HG02623 (cell line): ENCODE measurements at regions not wholly inside any gene's neighbourhood (a gene's known extent, or its start where the extent isn't known, plus 50 kb on each side); places are given as distances from the start of the nearest gene placed in this dataset.

ENCODE experiments used
- ATAC-seq: cut with Tn5 transposase; IDR thresholded peaks from one replicate; pipeline ENCODE4 v1.9.1; 2021; ENCODE audit warnings: moderate library complexity; ENCODE audit not compliant: unreplicated experiment

GRCh38 chr18:10056506-10056905, 142.7 kb downstream of the VAPA start:
- no peak for ATAC-seq

- ATAC-seq, result no peak
These were observed 143.6 kb downstream of the VAPA start for GRCh38 chr18:10057401-10057893.

GRCh38 chr18:10057894-10058791, 144.3 kb downstream of the VAPA start:
- ATAC-seq, result no peak

GRCh38 chr18:10059610-10060468, 146.0 kb downstream of the VAPA start:
- no peak for ATAC-seq

- no peak for ATAC-seq
These were observed 146.6 kb downstream of the VAPA start for GRCh38 chr18:10060469-10060782.

GRCh38 chr18:10060841-10061240, 147.0 kb downstream of the VAPA start:
- ATAC-seq, result no peak

GRCh38 chr18:10061566-10062140, 147.8 kb downstream of the VAPA start:
- no peak for ATAC-seq

GRCh38 chr18:10062302-10063300, 148.8 kb downstream of the VAPA start:
- ATAC-seq, result no peak

- no peak for ATAC-seq
These were observed 149.7 kb downstream of the VAPA start for GRCh38 chr18:10063489-10063888.

- ATAC-seq, result no peak
These were observed 150.5 kb downstream of the VAPA start for GRCh38 chr18:10064267-10064666.

GRCh38 chr18:10065296-10065695, 151.5 kb downstream of the VAPA start:
- ATAC-seq, result no peak

GRCh38 chr18:10067670-10068659, 154.1 kb downstream of the VAPA start:
- ATAC-seq, result no peak

GRCh38 chr18:10068766-10069567, 155.2 kb downstream of the VAPA start:
- no peak for ATAC-seq

- no peak for ATAC-seq
These were observed 156.8 kb downstream of the VAPA start for GRCh38 chr18:10070561-10071000.

- no peak for ATAC-seq
These were observed 158.9 kb downstream of the VAPA start for GRCh38 chr18:10072671-10073175.

- no peak for ATAC-seq
These were observed 160.3 kb downstream of the VAPA start for GRCh38 chr18:10074110-10074509.

GRCh38 chr18:10074728-10075127, 160.9 kb downstream of the VAPA start:
- no peak for ATAC-seq

- ATAC-seq, result no peak
These were observed 162.8 kb downstream of the VAPA start for GRCh38 chr18:10076502-10077030.
